NCI-H1930 (cell line): ENCODE measurements at regions not wholly inside any gene's neighbourhood (a gene's known extent, or its start where the extent isn't known, plus 50 kb on each side); places are given as distances from the start of the nearest gene placed in this dataset.

Experiments
- DNase-seq, 2 experiments: peaks; one replicate each; lab custom pipeline; 2025; lab: John Stamatoyannopoulos, UW

DNA sequence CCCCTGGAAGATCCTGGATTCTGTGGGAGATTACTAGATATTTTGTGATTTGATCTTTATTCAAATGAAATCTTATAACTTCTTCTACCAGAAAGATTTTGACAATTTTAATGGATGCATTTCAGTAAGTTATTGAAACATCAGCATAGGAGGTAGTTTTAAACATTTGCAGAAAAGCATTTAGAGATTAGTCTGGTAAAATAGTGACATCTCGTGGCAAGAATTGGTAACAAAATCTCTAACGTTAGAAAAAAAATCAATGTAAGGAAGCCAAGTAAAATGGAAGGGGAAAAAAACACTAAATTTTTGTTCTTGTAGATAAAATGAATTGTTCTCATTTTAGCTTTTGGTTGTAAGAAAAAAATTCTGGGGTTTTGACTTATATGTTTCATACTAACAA is 73.3 kb downstream of the TASL start:
- peak in 1 of 2 experiments; percentile 3 for DNase-seq

DNA sequence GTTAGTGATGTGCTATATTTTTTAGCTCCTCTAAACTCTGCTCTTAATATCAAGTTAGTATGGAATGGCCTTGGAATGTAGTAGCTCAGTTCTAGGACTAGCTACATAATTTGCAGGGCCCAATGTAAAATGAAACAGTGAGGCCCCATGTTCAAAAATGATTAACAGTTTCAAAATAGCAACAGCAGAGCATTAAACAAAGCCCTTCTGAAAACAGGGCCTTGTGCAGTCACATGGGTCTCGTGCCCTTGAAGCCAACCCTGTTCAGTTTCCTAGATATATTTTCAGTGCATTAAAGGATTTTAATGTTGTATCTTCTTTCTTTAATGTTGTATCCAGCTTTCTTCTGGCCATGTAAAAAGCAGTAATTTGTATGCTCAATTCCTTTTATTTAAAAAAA is 82.1 kb downstream of the TASL start:
- DNase-seq = no peak

- no peak for DNase-seq
Measured at GRCh38 chrX:30493348-30493747, 84.2 kb downstream of the TASL start.

GRCh38 chrX:30489323-30489722 is 88.2 kb downstream of the TASL start:
- peak in 1 of 2 experiments; percentile 7 for DNase-seq

DNA sequence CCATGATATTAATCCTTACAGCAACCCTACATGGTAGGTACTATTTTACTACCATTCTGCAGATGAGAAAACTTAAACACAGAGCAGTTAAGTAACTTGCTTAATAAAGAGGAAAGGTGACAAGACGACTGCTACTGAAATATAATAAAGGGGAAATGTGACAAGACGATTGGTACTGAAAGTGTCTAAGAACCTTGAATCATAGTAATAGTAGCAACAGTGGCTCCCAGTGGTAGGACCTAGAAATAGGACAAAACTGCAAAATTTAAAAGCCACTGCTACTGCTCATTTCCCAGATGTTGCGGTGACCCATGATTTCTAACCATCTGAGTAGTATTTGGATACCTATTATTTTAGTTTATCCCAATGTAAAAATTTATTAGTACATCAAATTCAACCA is 89.5 kb downstream of the TASL start:
- peak in 1 of 2 experiments; percentile 18 for DNase-seq

DNA sequence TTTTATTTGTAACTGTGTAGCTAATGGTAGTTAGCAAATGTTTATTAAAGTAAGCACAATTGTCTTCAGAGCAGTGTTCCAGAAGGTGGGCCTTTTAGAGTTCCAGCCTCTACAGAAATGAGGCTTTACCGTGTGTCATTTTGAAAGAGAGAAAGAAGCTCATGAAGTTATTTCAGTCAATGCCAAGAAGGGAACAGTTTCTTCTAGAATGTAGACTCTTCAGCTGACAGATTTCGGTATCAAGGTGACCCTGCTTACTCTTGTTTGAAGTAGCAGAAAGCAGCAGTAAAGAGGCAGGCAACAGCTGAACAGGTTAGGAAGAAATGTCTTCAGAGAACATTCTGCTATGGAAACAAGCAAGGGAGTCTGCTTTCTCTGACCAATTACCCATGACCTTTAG is 93.6 kb downstream of the TASL start:
- DNase-seq = no peak

GRCh38 chrX:30468471-30468870 is 109.1 kb downstream of the TASL start:
- DNase-seq = no peak
